Spleen (tissue), 11 donors: ENCODE measurements at regions not wholly inside any gene's neighbourhood (a gene's known extent, or its start where the extent isn't known, plus 50 kb on each side); places are given as distances from the start of the nearest gene placed in this dataset.

Experiments
- DNase-seq: peaks from one replicate; pipeline ENCODE4 v3.0.0-alpha.2; 2020
- H3K27ac ChIP-seq, 8 donors: fragments of 200-600 bp; sonication (generic) in 7 of 8; 1 replicate in 4 of 8; 2 replicates in 4 of 8; pipeline versions ENCODE4 v1.5.0 to v1.8.0; 2016 to 2021; ENCODE audit warnings: inconsistent platforms in 4 of 8, mild to moderate bottlenecking in 4 of 8, moderate library complexity in 1 of 8
- H3K27me3 ChIP-seq, 7 donors: fragments of 200-600 bp; sonication (generic) in 6 of 7; replicated peaks in 1 of 7; 1 replicate in 4 of 7; 2 replicates in 3 of 7; pipeline versions ENCODE4 v1.5.0 to v1.8.0; 2016 to 2021; ENCODE audit warnings: inconsistent platforms in 3 of 7, mild to moderate bottlenecking in 1 of 7
- H3K36me3 ChIP-seq, 6 donors: fragments of 200-600 bp; sonication (generic) in 5 of 6; 1 replicate in 4 of 6; 2 replicates in 2 of 6; pipeline versions ENCODE4 v1.5.0 to v1.8.0; 2016 to 2021; ENCODE audit warnings: inconsistent platforms in 2 of 6
- H3K4me1 ChIP-seq, 6 donors: fragments of 200-600 bp; sonication (generic) in 5 of 6; 1 replicate in 3 of 6; 2 replicates in 3 of 6; pipeline versions ENCODE4 v1.5.0 to v1.8.0; 2016 to 2021; ENCODE audit warnings: inconsistent platforms in 3 of 6
- H3K4me3 ChIP-seq, 8 donors: fragments of 200-600 bp; sonication (generic) in 7 of 8; 1 replicate in 4 of 8; 2 replicates in 4 of 8; pipeline versions ENCODE4 v1.5.0 to v1.8.0; 2016 to 2021; ENCODE audit warnings: inconsistent platforms in 4 of 8, mild to moderate bottlenecking in 4 of 8, moderate library complexity in 2 of 8
- H3K9me3 ChIP-seq, 8 donors: fragments of 200-600 bp; sonication (generic) in 7 of 8; 1 replicate in 4 of 8; 2 replicates in 4 of 8; pipeline versions ENCODE4 v1.5.0 to v1.8.0; 2016 to 2021; ENCODE audit warnings: inconsistent platforms in 4 of 8
- POLR2A ChIP-seq, 3 donors: fragments of 450-650 bp; IDR thresholded peaks; one replicate each; pipeline ENCODE4 v1.5.1; 2017; ENCODE audit warnings: antibody characterized with exemption in 3 of 3, mild to moderate bottlenecking in 1 of 3
- POLR2AphosphoS5 ChIP-seq, 3 donors: sonication (generic); formaldehyde crosslinking; IDR thresholded peaks; one replicate each; pipeline ENCODE4 v1.5.1; 2017; ENCODE audit warnings: antibody characterized with exemption in 3 of 3
- WGBS, 5 donors: extraction: QIAGEN DNeasy Blood & Tissue Kit in 3 of 5; methylation state at CpG; one replicate each; pipeline versions ENCODE4 v1.1.5 to v1.1.7; 2013 to 2018; 5-methylcytosine and 5-hydroxymethylcytosine counted together
- intact Hi-C: fragments of 100-400 bp; cut with DNase I; formaldehyde crosslinking; loops from one replicate; pipeline ENCODE4 v1.15.0; 2023; ENCODE audit warnings: low total_unique reads
- small RNA-seq, 4 donors: library from RNA; depleted of rRNA; stranded (forward); fragments of <200 nt; gene quantifications; one replicate each; pipeline ENCODE3, GENCODE V24; 2016
- TF ChIP-seq, protein P1 (sequence below), 11 experiments: fragments of 200-600 bp in 7 of 11; fragments of 450-650 bp in 4 of 11; sonication (generic) in 4 of 11; IDR thresholded peaks in 8 of 11; conservative IDR thresholded peaks in 3 of 11; 1 replicate in 7 of 11; 2 replicates in 4 of 11; pipeline versions ENCODE4 v1.4.0 to v1.8.0; 2016 to 2021; ENCODE audit warnings: antibody characterized with exemption in 11 of 11, inconsistent platforms in 4 of 11, mild to moderate bottlenecking in 1 of 11
- donor health status: healthy with polysubstance abuse.
- donor health status: DM: no; HTN: no; CAD: no; lungs with moderate emphysema.
- donor health status: DM: no; HTN: no; CAD: no.
- donor health status: Bipolar disorder and iron deficiency.
- donor health status: healthy.
- donor health status: DM: no; HTN: no; CAD: no.
- donor health status: DM: yes; HTN: yes; CAD: no.

DNA sequence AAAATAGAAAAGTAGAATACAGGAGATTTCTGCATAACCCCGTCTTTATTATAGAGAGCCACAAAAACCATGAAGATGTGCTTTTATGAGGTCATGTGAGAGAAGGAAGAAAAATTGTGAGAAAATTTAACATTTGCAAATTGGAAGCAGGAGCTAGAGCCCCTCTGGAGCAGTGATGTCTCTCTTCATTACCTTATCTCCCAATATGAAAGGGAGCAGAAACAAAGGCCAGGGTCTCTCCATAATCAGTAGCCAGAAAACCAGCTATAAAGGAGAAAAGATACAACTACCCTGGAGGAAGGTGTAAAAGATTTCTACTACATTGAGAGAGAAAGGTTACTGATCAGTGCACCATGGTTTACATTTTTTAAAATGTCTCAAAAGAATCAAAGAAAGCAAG lies 53.2 kb upstream of the ITGA1 start:
- H3K27ac ChIP-seq: no peak overlapping the region

DNA sequence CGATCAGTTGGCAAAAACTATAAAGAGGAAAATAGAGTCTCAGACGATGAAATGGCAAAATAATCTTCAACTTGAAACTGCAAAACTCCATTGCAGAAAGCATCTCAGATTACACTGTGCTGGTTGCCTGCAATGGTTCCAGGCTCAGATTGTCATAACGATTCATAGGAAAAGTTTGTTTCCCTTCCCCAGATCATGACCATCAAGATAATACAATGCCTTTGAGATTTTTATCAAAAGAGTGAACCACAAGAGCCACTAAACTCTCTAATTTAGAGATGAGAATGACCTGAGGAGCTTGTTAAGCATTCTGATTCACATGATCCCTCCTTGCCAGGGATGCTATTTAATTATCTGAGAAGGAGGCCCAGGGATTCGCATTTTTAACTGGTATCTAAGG lies 52.6 kb upstream of the ITGA1 start:
- TF ChIP-seq POLR2A (IDR thresholded peaks at IDR 0.05): no peak
- TF ChIP-seq, protein P1, sequence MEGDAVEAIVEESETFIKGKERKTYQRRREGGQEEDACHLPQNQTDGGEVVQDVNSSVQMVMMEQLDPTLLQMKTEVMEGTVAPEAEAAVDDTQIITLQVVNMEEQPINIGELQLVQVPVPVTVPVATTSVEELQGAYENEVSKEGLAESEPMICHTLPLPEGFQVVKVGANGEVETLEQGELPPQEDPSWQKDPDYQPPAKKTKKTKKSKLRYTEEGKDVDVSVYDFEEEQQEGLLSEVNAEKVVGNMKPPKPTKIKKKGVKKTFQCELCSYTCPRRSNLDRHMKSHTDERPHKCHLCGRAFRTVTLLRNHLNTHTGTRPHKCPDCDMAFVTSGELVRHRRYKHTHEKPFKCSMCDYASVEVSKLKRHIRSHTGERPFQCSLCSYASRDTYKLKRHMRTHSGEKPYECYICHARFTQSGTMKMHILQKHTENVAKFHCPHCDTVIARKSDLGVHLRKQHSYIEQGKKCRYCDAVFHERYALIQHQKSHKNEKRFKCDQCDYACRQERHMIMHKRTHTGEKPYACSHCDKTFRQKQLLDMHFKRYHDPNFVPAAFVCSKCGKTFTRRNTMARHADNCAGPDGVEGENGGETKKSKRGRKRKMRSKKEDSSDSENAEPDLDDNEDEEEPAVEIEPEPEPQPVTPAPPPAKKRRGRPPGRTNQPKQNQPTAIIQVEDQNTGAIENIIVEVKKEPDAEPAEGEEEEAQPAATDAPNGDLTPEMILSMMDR (IDR thresholded peaks at IDR 0.05 in 8 of 11, conservative IDR thresholded peaks at IDR 0.05 in 3 of 11): no peak
- TF ChIP-seq POLR2AphosphoS5 (IDR thresholded peaks at IDR 0.05): no peak
- Histone ChIP-seq H3K9me3 (peaks cover 0 to 4% (median 0%) of the 10 kb centered on the region in 8 donors), H3K27ac (no peak overlapping the region), H3K4me1 (peaks cover 0 to 18% (median 12%) of the 10 kb centered on the region in 6 donors), H3K4me3 (no peak overlapping the region), H3K27me3 (no peaks in the 10 kb centered on the region), H3K36me3 (no peaks in the 10 kb centered on the region)
- intact Hi-C loops: no loop called here
- DNase-seq: no peak
- 75 to 79% (median 77%) methylated on average over 4 of the region's 4 CpGs for WGBS, 5 donors

More for the DNA sequence above, 53.2 kb upstream of the ITGA1 start:
- H3K36me3 ChIP-seq: no peaks in the 10 kb centered on the region
- H3K4me3 ChIP-seq: no peak overlapping the region
- peaks cover 0 to 16% (median 11%) of the 10 kb centered on the region in 6 donors for H3K4me1 ChIP-seq
- intact Hi-C loops: no loop called here
- no peaks in the 10 kb centered on the region for H3K27me3 ChIP-seq
- TF ChIP-seq POLR2A (IDR thresholded peaks at IDR 0.05): no peak
- no peak for TF ChIP-seq POLR2AphosphoS5 (IDR thresholded peaks at IDR 0.05)
- TF ChIP-seq, protein P1 (IDR thresholded peaks at IDR 0.05 in 8 of 11, conservative IDR thresholded peaks at IDR 0.05 in 3 of 11): no peak
- H3K9me3 ChIP-seq: peaks cover 0 to 4% (median 0%) of the 10 kb centered on the region in 8 donors
- WGBS, 5 donors: 93 to 98% (median 97%) methylated on average over 1 of the region's 1 CpG
- no peak for DNase-seq

Small RNAs in the stretch of these regions (small RNA-seq; reads per million reads assigned to genes)
- 0 reads per million in 4 donors for gene RPS17P11
